ENCODE measurements at regions not wholly inside any gene's neighbourhood (a gene's known extent, or its start where the extent isn't known, plus 50 kb on each side); places are given as distances from the start of the nearest gene placed in this dataset.
"Not testable (repeated sequence)": the region's sequence is repeated elsewhere in the genome, so short reads cannot be mapped to it uniquely, and the experiment has no call there.

GRCh38 chr2:188645986-188646385 is 328.2 kb upstream of the COL3A1 start:
- no peak for DNase-seq (ENCODE audit: extremely low read depth, low read depth, low spot score)

DNA sequence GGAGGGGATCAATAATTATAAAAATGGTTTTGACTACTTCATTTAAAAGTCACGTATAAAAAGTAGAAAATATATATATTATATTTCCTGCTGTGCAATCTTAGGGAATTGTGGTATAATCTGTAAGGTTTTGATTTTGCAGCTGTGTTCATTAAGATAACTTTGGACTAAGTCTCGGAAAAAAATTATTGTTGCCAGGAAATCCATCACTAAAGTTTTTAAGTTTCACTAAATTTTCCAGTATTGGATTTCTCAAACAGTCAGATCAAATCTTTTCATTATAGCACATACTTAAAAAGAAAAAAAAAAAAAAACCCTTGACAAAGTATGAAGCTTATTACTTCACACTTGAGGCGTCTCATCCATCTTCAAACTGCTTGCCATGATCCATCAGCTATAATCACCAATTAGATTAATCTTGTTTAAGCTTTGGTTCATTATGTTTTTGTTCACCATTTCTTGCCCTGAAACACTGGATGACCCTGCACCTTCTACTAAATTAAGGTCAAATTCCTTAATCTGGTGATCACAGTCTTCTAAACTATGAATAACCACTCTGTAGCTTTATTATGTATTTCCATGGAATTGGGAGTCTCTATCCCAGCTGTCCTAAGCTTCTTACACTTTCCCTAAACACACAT is 326.6 kb upstream of the COL3A1 start:
- no peak for DNase-seq (ENCODE audit: extremely low read depth, low read depth, low spot score)

GRCh38 chr2:188659656-188660406 is 314.3 kb upstream of the COL3A1 start:
- no peak for DNase-seq (ENCODE audit: extremely low read depth, low read depth, low spot score)

DNA sequence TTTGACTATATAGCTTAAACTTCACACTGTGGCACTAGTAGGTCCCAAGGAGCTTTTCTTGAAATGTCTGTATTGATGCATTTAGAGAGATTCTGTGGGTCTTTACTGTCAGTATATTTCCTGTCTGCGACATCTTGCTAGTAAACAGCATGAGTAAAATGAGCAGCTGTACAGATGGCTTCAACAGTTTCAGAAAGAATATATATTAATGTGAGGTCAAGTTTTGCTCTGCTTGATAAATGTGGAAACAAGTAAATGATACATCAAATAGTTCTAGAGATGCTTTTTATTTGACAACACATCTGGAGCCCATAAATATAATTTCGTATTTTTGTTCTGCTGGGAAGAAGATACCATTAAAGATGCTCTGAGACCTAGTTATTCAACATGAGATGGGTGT is 310.9 kb upstream of the COL3A1 start:
- DNase-seq (ENCODE audit: extremely low read depth, low read depth, low spot score), result no peak

- no peak for DNase-seq (ENCODE audit: extremely low read depth, low read depth, low spot score)
These were observed 309.8 kb upstream of the COL3A1 start for GRCh38 chr2:188664416-188664815.

DNA sequence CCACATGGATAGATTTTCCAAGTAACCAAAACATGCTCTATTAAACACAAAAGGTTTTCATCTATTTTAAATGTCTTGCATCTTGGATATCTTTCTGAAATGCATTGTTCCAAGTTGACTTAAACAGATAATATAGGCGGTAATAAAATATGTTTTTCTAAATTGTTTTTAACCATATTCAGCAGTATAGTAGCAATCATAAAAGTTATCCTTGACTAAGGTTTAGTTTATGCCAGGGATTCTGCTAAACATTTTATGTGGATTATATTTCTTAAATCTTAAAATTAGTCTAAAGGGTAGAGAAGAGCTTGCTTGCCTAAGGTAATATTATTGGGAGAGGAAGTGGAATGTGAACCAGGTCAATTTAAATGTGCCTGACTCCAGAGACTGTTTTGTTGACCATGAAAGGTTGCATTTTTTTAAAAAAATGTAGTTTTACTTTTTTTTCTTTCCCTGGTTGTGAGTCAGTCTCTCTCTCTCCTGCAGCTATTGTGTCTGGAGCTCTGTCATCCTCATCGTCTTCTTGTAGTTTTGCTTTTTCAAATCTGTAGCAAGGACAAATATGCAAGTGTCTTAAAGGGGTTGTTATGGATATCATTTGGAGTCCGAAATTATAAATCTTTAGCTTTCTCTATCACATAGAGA is 309.1 kb upstream of the COL3A1 start:
- no peak for DNase-seq (ENCODE audit: extremely low read depth, low read depth, low spot score)

- DNase-seq (ENCODE audit: extremely low read depth, low read depth, low spot score), result no peak
These were observed 308.4 kb upstream of the COL3A1 start for GRCh38 chr2:188665727-188666304.

DNA sequence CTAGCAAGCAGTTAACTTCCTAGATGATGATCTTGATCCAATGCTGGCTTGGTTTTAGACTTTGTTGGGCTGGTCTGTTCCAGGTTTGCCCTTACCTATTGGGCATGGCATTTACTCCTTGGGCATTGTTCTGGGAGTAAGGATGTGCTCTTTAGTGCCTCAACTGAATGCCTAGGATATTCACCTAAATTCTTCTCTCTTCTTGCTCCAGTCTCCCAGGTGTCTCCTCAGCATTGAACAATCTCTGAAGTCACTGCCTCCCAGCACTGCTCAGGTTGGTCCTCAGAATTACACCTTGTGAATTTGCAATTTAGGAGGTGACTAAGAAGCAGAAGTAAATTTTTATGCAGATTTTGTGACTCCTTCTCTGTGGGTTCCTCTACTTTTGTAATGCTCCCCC is 307.7 kb upstream of the COL3A1 start:
- DNase-seq (ENCODE audit: extremely low read depth, low read depth, low spot score), result no peak

DNA sequence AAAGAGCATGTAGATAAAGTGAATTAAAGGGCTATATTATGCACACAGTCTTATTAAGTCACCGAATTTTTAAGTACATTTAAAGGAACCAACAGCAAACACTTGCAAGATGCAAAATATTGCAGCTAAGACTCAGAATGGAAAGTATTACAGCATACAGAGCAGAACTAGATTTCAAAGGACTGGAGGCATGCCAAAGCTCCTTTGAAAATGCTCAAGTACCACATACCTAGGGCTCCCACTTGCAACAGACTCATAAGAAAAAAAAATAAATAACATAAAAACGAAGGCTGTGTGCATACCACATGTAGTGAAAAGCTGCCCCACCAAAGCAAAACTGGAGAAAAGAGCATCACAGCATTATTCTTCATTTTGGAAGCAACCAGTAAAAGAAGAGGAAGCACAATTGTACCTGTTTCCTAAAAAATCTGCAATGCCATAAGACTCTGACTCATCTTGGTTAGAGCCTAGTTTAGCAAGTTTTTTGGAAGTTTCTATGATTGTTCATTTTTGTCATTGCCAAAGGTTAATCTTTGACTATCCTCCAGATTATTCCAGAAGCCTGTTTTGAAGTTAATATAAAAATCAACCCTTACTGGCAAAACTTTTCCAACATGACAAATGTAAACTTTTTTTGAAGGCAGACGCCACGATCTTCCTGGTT is 306.0 kb upstream of the COL3A1 start:
- DNase-seq (ENCODE audit: extremely low read depth, low read depth, low spot score), result no peak

DNA sequence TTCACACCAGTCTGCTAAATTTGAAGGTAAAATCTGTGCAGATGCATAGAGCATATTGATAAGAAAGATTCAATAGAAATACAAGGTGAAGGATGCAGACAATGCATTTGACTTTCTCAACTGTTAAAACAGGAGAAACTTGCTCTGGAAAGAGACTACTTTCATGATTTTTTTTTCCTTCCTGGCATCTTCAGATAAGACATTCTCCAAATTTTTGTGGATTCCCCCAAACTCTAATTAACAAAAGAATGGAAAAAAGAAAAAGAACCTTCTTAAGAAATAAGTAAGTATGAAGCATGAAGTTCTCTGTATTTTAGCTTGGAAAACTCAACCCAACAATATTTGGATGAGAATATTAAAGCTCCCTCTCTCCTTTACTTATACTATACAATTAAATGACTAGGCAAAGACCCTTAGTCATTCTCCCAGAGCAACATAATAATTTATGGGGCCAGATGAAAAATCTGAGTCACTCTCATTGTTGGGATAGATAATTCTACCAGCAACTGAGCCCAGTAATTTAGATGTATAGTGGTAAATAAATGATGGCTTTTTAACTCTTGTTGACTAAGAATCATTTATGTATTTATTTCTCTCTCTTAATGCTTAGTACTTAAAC is 298.7 kb upstream of the COL3A1 start:
- DNase-seq (ENCODE audit: extremely low read depth, low read depth, low spot score), result no peak

DNA sequence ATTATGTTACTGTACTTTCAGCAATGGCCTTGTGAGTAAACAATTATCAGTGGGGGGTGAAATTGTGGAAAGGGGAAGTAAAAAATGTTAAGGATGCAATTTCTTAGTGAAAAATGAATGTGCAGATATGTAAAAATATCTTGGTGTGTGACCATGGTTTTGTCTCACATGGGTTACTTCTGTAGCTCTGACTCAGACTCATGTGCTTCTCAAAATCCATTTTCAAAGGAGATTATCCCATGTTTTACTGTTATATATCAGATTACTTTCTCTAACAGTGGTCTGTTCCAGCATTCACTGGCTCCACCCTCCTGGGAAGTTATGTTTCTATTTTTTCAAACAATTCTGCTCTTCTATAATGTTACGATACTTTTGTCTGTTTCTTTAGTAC is 298.2 kb upstream of the COL3A1 start:
- DNase-seq (ENCODE audit: extremely low read depth, low read depth, low spot score), result no peak

DNA sequence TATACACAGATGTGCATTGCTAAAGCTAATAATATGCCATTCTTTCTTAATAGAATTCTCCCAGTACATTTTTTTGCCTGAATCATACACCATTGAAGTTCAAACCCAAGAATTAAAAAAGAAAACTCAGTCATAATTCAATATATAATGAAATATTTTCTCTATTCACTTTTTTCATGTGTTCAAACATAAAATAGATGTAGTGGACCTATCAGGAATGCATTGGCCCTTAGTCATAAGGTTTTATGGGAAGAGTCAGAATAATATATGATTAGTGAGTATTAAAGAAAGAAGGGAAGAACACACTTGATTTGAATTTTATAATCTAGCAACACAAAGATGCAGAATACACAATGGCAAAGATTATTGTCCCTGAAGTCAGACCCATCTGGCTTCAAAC is 297.0 kb upstream of the COL3A1 start:
- DNase-seq (ENCODE audit: extremely low read depth, low read depth, low spot score), result no peak

GRCh38 chr2:188678882-188679281 is 295.3 kb upstream of the COL3A1 start:
- no peak for DNase-seq (ENCODE audit: extremely low read depth, low read depth, low spot score)

DNA sequence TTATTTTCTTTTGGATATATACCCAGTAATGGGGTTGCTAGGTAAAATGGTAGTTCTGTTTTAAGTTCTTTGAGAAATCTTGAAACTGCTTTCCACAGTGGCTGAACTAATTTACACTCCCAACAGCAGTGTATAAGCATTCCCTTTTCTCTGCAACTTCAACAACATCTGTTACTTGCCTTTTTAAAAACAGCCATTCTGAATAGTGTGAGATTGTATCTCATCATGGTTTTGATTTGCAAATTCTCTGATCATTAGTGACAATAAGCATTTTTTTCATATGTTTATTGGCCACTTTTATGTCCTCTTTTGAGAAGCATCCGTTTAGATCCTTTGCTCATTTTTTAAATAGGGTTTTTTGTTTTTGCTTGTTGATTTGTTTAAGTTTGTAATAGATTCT is 291.3 kb upstream of the COL3A1 start:
- no peak for DNase-seq (ENCODE audit: extremely low read depth, low read depth, low spot score)

DNA sequence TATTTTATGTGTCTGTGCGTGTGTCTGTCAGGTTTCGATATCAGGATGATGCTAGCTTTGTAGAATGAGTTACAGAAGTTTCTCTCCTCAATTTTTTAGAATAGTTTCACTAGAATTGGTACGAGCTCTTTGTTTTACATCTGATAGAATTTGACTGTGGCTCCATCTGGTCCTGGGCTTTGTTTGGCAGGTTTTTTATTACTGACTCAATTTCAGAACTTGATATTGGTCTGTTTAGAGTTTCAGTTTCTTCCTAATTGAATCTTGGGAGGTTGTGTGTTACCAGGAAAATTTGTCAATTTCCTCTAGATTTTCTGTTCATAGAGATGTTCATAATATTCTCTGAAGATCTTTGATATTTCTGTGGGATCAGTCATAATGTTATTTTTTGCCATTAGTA is 289.4 kb upstream of the COL3A1 start:
- DNase-seq (ENCODE audit: extremely low read depth, low read depth, low spot score), result no peak

- DNase-seq (ENCODE audit: extremely low read depth, low read depth, low spot score), result no peak
These were observed 281.1 kb upstream of the COL3A1 start for GRCh38 chr2:188693111-188693510.

DNA sequence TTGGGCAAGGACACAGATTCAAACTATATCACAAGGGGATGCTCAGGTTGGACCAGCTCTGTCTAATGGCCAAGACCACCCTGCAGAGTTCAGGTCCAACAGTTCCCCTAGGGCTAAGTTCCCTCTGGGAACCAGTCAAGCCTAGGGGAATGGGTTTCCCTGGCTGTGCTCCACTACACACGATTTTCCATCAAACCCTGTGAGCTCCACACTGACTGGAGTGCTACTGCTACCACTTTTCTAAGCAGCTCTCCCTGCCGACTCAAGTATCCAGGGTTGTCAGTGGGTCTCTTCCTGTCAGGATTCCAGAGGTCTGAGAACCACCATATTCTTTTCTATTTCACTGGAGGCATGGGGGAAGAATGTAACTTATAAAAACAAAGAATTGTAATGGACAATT is 280.4 kb upstream of the COL3A1 start:
- DNase-seq (ENCODE audit: extremely low read depth, low read depth, low spot score), result no peak

DNA sequence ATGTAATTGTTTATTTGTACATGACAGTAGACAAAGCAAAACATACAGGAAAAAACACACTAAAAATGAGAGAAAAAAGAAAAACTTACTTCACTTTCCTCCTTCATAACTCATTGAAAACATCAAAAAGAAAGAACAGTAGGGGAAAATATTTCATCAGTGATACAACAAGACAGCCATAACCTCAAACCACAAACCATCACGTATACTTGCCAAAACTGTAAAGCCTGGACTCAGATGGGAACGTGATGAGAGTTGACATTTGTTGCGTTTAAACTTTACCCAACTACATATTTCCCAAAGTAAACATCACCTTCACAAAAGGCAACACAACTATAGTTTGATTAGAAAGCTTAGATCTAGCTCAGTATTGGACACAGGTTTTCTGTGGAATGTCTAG is 278.2 kb upstream of the COL3A1 start:
- DNase-seq (ENCODE audit: extremely low read depth, low read depth, low spot score), result no peak

DNA sequence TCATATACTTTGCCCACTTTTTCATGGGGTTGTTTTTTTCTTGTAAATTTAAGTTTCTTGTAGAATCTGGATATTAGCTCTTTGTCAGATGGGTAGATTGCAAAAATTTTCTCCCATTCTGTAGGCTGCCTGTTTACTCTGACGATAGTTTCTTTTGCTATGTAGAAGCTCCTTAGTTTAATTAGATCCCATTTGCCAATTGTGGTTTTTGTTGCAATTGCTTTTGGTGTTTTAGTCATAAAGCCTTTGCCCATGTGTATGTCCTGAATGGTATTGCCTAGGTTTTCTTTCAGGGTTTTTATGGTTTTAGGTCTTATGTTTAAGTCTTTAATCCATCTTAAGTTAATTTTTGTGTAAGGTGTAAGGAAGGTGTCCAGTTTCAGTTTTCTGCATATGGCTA is 276.0 kb upstream of the COL3A1 start:
- not testable (repeated sequence) for DNase-seq (ENCODE audit: extremely low read depth, low read depth, low spot score)

DNA sequence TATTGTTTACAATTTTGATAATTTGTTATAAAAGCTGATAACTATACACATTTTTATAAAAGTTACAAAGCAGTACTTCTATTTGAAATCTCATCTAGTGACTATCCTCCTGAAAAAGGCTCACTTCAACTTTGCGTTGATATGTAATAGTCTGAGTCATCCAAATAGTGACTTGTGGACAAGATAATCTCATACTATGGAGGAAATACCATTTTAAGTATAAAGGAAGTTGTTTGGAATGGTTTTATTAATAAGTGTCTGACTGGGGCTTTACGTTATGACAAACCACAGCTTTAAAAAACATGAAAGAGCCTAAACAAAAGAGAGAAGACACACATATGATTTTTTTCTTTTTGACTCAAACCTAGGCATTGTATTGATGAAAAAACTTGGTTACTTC is 272.3 kb upstream of the COL3A1 start:
- no peak for DNase-seq (ENCODE audit: extremely low read depth, low read depth, low spot score)

GRCh38 chr2:188705191-188705590 is 269.0 kb upstream of the COL3A1 start:
- DNase-seq (ENCODE audit: extremely low read depth, low read depth, low spot score), result no peak

Measured in glomerular endothelial cell (primary cell).